ENCODE measurements at regions not wholly inside any gene's neighbourhood (a gene's known extent, or its start where the extent isn't known, plus 50 kb on each side); places are given as distances from the start of the nearest gene placed in this dataset.

DNA sequence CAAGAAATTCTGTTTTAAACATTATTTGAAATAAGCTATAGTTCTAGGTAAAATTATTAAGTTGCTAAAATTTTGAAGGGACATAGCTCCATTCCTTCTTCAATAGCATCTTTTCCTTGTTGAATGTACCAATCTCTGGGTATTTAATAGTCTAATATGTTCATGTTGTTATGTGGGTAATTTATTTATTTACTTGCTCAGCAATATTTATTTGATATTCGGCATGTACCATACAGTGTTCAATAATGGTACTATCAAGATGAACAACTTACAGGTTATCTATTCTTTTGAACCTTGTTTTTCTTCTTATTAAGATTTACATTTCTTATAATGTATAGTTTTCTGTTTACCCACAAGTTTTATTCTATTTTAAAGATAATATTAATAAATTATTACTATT lies 1616.8 kb upstream of the PIK3C3 start:
- ChIA-PET CTCF (no interaction called here), POLR2A (no interaction called here)
- Mint-ChIP-seq H3K4me1 (ENCODE audit: insufficient read depth, unreplicated experiment) (no peaks in the 10 kb centered on the region), H3K27me3 (ENCODE audit: insufficient read depth, unreplicated experiment) (no peaks in the 10 kb centered on the region), H3K9me3 (ENCODE audit: unreplicated experiment) (peaks cover 13% of the 10 kb centered on the region), H3K27ac (ENCODE audit: low read depth, unreplicated experiment) (no peak overlapping the region), H3K4me3 (ENCODE audit: unreplicated experiment) (no peak overlapping the region), H3K36me3 (ENCODE audit: insufficient read depth, unreplicated experiment) (no peaks in the 10 kb centered on the region)
- no TSS peak for BruUV-seq (replicated peaks)
- intact Hi-C loops (cut with micrococcal nuclease): no loop called here
- no peak for DNase-seq (ENCODE audit: unreplicated experiment)
- no peak for TF ChIP-seq CTCF (IDR thresholded peaks at IDR 0.05; ENCODE audit: unreplicated experiment)

GRCh38 chr18:40326985-40327384 lies 1628.0 kb upstream of the PIK3C3 start:
- DNase-seq (ENCODE audit: unreplicated experiment): no peak

GRCh38 chr18:40325988-40326387 lies 1629.0 kb upstream of the PIK3C3 start:
- Mint-ChIP-seq H3K4me3 (ENCODE audit: unreplicated experiment) (no peak overlapping the region), H3K27me3 (ENCODE audit: insufficient read depth, unreplicated experiment) (no peaks in the 10 kb centered on the region), H3K36me3 (ENCODE audit: insufficient read depth, unreplicated experiment) (no peaks in the 10 kb centered on the region), H3K27ac (ENCODE audit: low read depth, unreplicated experiment) (no peak overlapping the region), H3K9me3 (ENCODE audit: unreplicated experiment) (peaks cover 9% of the 10 kb centered on the region), H3K4me1 (ENCODE audit: insufficient read depth, unreplicated experiment) (no peaks in the 10 kb centered on the region)
- no peak for DNase-seq (ENCODE audit: unreplicated experiment)
- intact Hi-C loops (cut with micrococcal nuclease): no loop called here
- no TSS peak for BruUV-seq (replicated peaks)
- ChIA-PET CTCF (no interaction called here), POLR2A (interaction anchor here (0.6 to 0.7 kb wide), 2 partner anchors 25 to 1629 kb away, joined by 3 read pairs; no protein-coding TSS in a partner anchor)
- TF ChIP-seq CTCF (IDR thresholded peaks at IDR 0.05; ENCODE audit: unreplicated experiment): no peak

More at GRCh38 chr18:40326985-40327384, 1628.0 kb upstream of the PIK3C3 start:
- H3K27ac Mint-ChIP-seq (ENCODE audit: low read depth, unreplicated experiment): no peak overlapping the region
- intact Hi-C loops (cut with micrococcal nuclease): no loop called here
- peaks cover 9% of the 10 kb centered on the region for H3K9me3 Mint-ChIP-seq (ENCODE audit: unreplicated experiment)
- no peaks in the 10 kb centered on the region for H3K4me1 Mint-ChIP-seq (ENCODE audit: insufficient read depth, unreplicated experiment)
- H3K4me3 Mint-ChIP-seq (ENCODE audit: unreplicated experiment): no peak overlapping the region
- no peaks in the 10 kb centered on the region for H3K27me3 Mint-ChIP-seq (ENCODE audit: insufficient read depth, unreplicated experiment)
- BruUV-seq (replicated peaks): no TSS peak
- POLR2A ChIA-PET: no interaction called here
- no peak for TF ChIP-seq CTCF (IDR thresholded peaks at IDR 0.05; ENCODE audit: unreplicated experiment)
- no peaks in the 10 kb centered on the region for H3K36me3 Mint-ChIP-seq (ENCODE audit: insufficient read depth, unreplicated experiment)
- CTCF ChIA-PET: no interaction called here

GRCh38 chr18:40314199-40314598 lies 1640.8 kb upstream of the PIK3C3 start:
- no TSS peak for BruUV-seq (replicated peaks)
- H3K27me3 Mint-ChIP-seq (ENCODE audit: insufficient read depth, unreplicated experiment): no peaks in the 10 kb centered on the region
- no peak for TF ChIP-seq CTCF (IDR thresholded peaks at IDR 0.05; ENCODE audit: unreplicated experiment)
- no peak overlapping the region for H3K27ac Mint-ChIP-seq (ENCODE audit: low read depth, unreplicated experiment)
- H3K4me1 Mint-ChIP-seq (ENCODE audit: insufficient read depth, unreplicated experiment): no peaks in the 10 kb centered on the region
- POLR2A ChIA-PET: interaction anchor here (0.6 kb wide), 1 partner anchor 518 kb away, joined by 3 read pairs; no protein-coding TSS in a partner anchor
- no peaks in the 10 kb centered on the region for H3K36me3 Mint-ChIP-seq (ENCODE audit: insufficient read depth, unreplicated experiment)
- H3K9me3 Mint-ChIP-seq (ENCODE audit: unreplicated experiment): no peaks in the 10 kb centered on the region
- CTCF ChIA-PET: interaction anchor here (0.6 to 0.7 kb wide), 4 partner anchors 14 to 649 kb away, joined by 3 to 5 read pairs (median 4); no protein-coding TSS in a partner anchor
- intact Hi-C loops (cut with micrococcal nuclease): no loop called here
- no peak for DNase-seq (ENCODE audit: unreplicated experiment)
- no peak overlapping the region for H3K4me3 Mint-ChIP-seq (ENCODE audit: unreplicated experiment)

Measured in MCF 10A (cell line).